ENCODE measurements at regions not wholly inside any gene's neighbourhood (a gene's known extent, or its start where the extent isn't known, plus 50 kb on each side); places are given as distances from the start of the nearest gene placed in this dataset.

- intact Hi-C loops (cut with DNase I), result no loop called here
- DNase-seq, result no peak
These were observed 596.3 kb downstream of the TAFA4 start for GRCh38 chr3:68336042-68336441.

- no peak for DNase-seq
- intact Hi-C loops (cut with DNase I), result no loop called here
These were observed 597.9 kb downstream of the TAFA4 start for GRCh38 chr3:68334367-68334986.

GRCh38 chr3:68328049-68328448, 604.3 kb downstream of the TAFA4 start:
- DNase-seq, result no peak
- intact Hi-C loops (cut with DNase I), result no loop called here

GRCh38 chr3:68315964-68316363, 616.4 kb downstream of the TAFA4 start:
- DNase-seq, result no peak
- intact Hi-C loops (cut with DNase I), result no loop called here

- intact Hi-C loops (cut with DNase I), result no loop called here
- DNase-seq, result no peak
These were observed 616.8 kb downstream of the TAFA4 start for GRCh38 chr3:68315546-68315945.

GRCh38 chr3:68306571-68306970, 625.8 kb downstream of the TAFA4 start:
- DNase-seq, result no peak
- intact Hi-C loops (cut with DNase I), result no loop called here

- no peak for DNase-seq
- intact Hi-C loops (cut with DNase I), result no loop called here
These were observed 636.9 kb downstream of the TAFA4 start for GRCh38 chr3:68295457-68295856.

- DNase-seq, result no peak
- intact Hi-C loops (cut with DNase I), result no loop called here
These were observed 635.9 kb upstream of the SUCLG2 start for GRCh38 chr3:68290333-68290732.

GRCh38 chr3:68288085-68288484, 633.7 kb upstream of the SUCLG2 start:
- DNase-seq, result no peak

GRCh38 chr3:68287101-68287500, 632.7 kb upstream of the SUCLG2 start:
- intact Hi-C loops (cut with DNase I), result no loop called here
- DNase-seq, result no peak

More at GRCh38 chr3:68288085-68288484, 633.7 kb upstream of the SUCLG2 start:
- intact Hi-C loops (cut with DNase I), result no loop called here

GRCh38 chr3:68274286-68274685, 619.9 kb upstream of the SUCLG2 start:
- DNase-seq, result no peak
- intact Hi-C loops (cut with DNase I), result no loop called here

- intact Hi-C loops (cut with DNase I), result no loop called here
- no peak for DNase-seq
These were observed 616.7 kb upstream of the SUCLG2 start for GRCh38 chr3:68271145-68271544.

GRCh38 chr3:68256635-68257223, 602.3 kb upstream of the SUCLG2 start:
- peak in 19 of 42 donors; percentile 5 to 58 (median 21) for DNase-seq
- intact Hi-C loops (cut with DNase I), result no loop called here

GRCh38 chr3:68249265-68249664, 594.9 kb upstream of the SUCLG2 start:
- DNase-seq, result no peak
- intact Hi-C loops (cut with DNase I), result no loop called here

GRCh38 chr3:68242606-68243005, 588.2 kb upstream of the SUCLG2 start:
- no peak for DNase-seq
- intact Hi-C loops (cut with DNase I), result no loop called here

- intact Hi-C loops (cut with DNase I), result no loop called here
- no peak for DNase-seq
These were observed 585.1 kb upstream of the SUCLG2 start for GRCh38 chr3:68239542-68239941.

- peak in 18 of 42 donors; percentile 5 to 65 (median 22) for DNase-seq
- intact Hi-C loops (cut with DNase I), result no loop called here
These were observed 579.8 kb upstream of the SUCLG2 start for GRCh38 chr3:68234076-68234780.

- intact Hi-C loops (cut with DNase I), result no loop called here
- no peak for DNase-seq
These were observed 574.4 kb upstream of the SUCLG2 start for GRCh38 chr3:68228856-68229255.

GRCh38 chr3:68220832-68221231, 566.4 kb upstream of the SUCLG2 start:
- DNase-seq, result no peak
- intact Hi-C loops (cut with DNase I), result no loop called here

- no peak for DNase-seq
- intact Hi-C loops (cut with DNase I), result no loop called here
These were observed 557.2 kb upstream of the SUCLG2 start for GRCh38 chr3:68211637-68212036.

GRCh38 chr3:68210635-68211034, 556.2 kb upstream of the SUCLG2 start:
- no peak for DNase-seq
- intact Hi-C loops (cut with DNase I), result no loop called here

Data from head of caudate nucleus (tissue), 42 donors.